ES-I3 (cell line): ENCODE measurements at regions not wholly inside any gene's neighbourhood (a gene's known extent, or its start where the extent isn't known, plus 50 kb on each side); places are given as distances from the start of the nearest gene placed in this dataset.

Source experiments
- H3K36me3 ChIP-seq: 2 replicates; pipeline ENCODE4 v1.6.1; 2013; ENCODE audit warnings: mild to moderate bottlenecking, low read length, control low read depth, moderate library complexity; ENCODE audit not compliant: insufficient read depth
- H3K4me1 ChIP-seq: 2 replicates; pipeline ENCODE4 v1.6.1; 2013; ENCODE audit warnings: mild to moderate bottlenecking, control low read depth, low read length; ENCODE audit not compliant: insufficient read depth
- H3K9ac ChIP-seq: 2 replicates; pipeline ENCODE4 v1.6.1; 2013; ENCODE audit warnings: low read depth, mild to moderate bottlenecking, low read length, moderate library complexity
- H3K9me3 ChIP-seq: 2 replicates; pipeline ENCODE4 v1.6.1; 2013; ENCODE audit warnings: mild to moderate bottlenecking, low read length, moderate library complexity; ENCODE audit not compliant: control insufficient read depth, insufficient read depth

DNA sequence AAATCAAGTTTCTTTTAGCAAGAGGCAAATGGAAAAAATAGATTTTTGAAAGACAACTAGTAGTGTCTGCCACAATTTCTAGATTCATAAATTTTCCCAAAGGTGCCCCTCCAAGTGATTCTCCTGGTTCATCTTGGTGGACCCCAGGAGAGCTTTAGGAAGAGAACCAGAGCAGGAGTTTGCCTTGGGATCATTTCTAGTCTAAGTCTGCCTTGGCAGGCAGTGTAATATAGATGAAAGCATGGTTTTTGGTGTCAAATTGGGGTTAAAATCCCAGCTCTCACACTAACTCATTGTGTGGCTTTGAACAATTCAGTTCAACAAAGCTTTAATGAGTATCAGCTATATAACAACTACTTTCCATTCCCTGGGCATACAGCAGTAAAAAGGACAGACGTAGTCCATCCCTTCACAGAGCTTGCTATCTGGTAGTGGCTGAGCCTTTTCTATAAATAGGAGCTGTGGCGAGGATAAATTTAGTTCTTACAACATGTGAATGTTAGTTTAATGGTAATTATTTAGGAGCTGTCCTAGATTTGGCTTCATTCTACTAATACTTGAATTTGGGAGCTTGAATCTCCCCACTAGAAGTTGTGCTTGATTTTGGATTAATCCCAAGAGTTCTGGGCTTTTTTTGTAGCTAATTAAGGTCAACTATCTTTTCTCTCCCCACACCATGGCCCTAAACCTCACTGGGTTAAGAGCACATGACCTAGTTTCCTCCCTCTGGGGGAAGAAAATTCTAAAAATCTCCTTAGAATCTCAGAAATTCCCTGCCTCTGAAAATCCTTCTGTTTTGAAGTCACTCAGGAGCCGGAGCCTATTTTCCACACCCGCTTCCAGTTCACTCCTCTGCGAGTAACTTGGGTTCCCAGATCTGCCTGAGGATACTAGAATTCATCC lies 197.8 kb downstream of the PCSK1 start:
- Histone ChIP-seq H3K9ac (no peak overlapping the region), H3K9me3 (no peaks in the 10 kb centered on the region), H3K4me1 (no peaks in the 10 kb centered on the region), H3K36me3 (no peaks in the 10 kb centered on the region)

DNA sequence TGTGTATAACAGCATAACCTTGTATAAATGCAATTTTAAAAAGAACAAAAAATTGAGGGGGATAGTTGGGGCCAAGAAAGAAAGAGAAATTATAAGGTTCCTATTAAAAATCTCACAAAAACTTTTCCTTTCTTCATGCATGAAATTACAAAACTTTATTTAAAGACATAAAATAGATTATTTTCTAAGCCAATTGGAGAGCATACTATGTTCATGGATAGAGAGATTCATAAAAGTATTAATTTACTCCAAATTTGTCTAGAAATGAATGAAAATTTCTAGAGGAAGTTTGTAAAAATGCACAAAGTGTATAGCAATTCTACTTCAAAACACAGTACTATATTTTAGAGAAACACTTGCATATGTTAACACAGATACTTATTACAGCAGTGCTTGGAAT lies 200.4 kb downstream of the PCSK1 start:
- H3K9me3 ChIP-seq, result no peaks in the 10 kb centered on the region
- no peaks in the 10 kb centered on the region for H3K4me1 ChIP-seq
- H3K9ac ChIP-seq, result no peak overlapping the region
- H3K36me3 ChIP-seq, result no peaks in the 10 kb centered on the region

DNA sequence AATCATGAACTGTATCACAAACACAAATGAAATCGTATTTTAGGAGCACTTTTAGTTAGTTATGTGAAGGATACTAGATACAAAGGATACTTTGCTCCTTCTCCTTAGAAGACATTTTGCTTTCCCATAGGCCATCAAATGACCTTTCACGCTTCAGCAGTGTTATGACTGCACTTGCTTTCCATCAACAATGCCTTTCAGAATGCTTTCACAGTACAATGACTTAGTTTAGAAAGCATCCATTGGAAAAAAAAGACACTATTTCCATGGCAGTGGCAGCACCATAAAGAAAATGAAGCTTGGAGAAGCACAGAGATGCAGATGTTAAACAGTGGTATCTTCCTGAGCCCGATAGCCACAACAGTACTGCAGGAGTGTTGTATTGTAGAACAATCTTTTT lies 203.9 kb downstream of the PCSK1 start:
- H3K9ac ChIP-seq, result no peak overlapping the region
- no peaks in the 10 kb centered on the region for H3K36me3 ChIP-seq
- no peaks in the 10 kb centered on the region for H3K9me3 ChIP-seq
- no peaks in the 10 kb centered on the region for H3K4me1 ChIP-seq

DNA sequence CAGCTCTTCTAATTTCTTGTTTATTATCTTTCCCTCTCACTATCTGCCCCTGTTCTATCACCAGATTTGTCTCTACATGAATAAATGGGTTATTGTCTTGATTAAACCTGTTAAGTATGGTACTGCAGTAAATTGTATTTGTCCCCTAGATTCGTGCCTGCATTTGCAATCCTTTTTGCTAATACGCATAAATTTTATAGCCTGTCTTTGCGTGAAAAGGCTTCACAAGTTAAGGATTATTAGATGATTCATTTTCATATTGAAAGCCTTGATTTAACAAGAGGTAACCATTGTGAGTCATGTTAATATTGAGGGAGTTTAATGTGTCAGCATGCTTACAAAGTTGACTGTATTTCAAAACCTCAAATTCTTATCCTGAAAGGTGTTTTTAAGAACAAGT lies 204.6 kb downstream of the PCSK1 start:
- Histone ChIP-seq H3K9ac (no peak overlapping the region), H3K36me3 (no peaks in the 10 kb centered on the region), H3K4me1 (no peaks in the 10 kb centered on the region), H3K9me3 (no peaks in the 10 kb centered on the region)

DNA sequence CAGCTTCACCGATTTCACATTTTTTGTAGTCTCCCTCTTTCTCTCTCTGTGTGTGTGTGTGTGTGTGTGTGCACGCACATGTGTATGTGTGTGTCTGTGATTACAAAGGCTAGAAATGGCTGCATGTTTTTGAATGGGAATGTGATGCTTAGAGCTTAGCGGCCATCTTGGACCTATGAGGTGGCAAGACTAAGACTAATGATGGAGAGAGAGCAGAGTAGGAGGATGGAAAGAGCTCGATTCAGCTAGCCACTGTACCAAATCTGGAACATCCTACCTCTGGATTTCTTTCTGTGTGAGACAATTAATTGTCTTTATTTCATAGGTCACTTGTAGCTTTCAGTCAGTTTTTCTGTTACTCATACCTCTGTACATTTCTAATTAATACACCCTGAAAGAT lies 205.1 kb downstream of the PCSK1 start:
- Histone ChIP-seq H3K36me3 (no peaks in the 10 kb centered on the region), H3K4me1 (no peaks in the 10 kb centered on the region), H3K9me3 (no peaks in the 10 kb centered on the region), H3K9ac (no peak overlapping the region)

DNA sequence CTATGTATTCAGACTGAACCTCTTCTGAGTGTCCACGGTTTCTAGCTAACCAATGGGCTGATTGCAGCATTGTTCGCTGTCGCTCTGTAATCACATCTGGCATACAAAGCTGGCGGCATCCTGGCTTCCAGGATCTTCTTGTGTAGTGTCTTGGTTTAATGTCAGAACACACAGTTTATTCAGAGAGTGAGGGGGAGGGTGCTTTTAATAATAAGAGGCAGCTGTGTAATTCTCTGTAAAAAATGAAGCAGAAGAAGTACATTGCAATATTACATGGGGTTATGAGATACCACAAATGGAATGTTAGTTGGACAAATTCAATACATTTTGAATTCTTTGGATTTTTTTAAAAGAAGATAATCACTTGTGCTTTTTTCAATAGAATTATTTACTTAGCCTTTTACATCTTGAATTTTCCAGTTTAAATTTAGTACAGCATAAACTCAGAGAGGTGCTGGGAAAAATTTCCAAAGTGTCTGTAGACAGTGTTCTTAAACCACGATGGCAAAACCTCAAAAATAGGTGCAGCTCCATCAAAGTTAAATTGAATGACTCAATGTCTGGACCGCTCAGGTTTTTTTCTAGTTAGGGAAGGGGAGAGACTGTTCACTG lies 206.0 kb downstream of the PCSK1 start:
- Histone ChIP-seq H3K9ac (no peak overlapping the region), H3K36me3 (no peaks in the 10 kb centered on the region), H3K4me1 (no peaks in the 10 kb centered on the region)

DNA sequence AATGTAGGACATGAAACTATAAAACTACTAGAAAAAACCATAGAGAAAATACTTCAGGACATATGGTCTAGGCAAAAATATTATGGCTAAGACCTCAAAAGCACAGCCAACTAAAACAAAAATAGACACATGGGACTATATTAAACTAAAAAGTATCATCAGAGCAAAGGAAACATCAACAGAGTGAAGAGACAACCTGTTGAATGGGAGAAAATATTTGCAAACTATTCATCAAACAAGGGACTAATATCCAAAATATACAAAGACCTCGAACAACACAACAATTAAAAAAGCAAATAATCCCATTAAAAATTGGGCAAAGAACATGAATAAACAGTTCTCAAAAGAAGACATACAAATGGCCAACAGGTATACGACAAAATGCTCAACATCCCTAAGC lies 210.9 kb downstream of the PCSK1 start:
- H3K4me1 ChIP-seq, result no peaks in the 10 kb centered on the region
- no peaks in the 10 kb centered on the region for H3K9me3 ChIP-seq
- H3K9ac ChIP-seq, result no peak overlapping the region
- H3K36me3 ChIP-seq, result no peaks in the 10 kb centered on the region

More for the DNA sequence above, 206.0 kb downstream of the PCSK1 start:
- H3K9me3 ChIP-seq, result no peaks in the 10 kb centered on the region

DNA sequence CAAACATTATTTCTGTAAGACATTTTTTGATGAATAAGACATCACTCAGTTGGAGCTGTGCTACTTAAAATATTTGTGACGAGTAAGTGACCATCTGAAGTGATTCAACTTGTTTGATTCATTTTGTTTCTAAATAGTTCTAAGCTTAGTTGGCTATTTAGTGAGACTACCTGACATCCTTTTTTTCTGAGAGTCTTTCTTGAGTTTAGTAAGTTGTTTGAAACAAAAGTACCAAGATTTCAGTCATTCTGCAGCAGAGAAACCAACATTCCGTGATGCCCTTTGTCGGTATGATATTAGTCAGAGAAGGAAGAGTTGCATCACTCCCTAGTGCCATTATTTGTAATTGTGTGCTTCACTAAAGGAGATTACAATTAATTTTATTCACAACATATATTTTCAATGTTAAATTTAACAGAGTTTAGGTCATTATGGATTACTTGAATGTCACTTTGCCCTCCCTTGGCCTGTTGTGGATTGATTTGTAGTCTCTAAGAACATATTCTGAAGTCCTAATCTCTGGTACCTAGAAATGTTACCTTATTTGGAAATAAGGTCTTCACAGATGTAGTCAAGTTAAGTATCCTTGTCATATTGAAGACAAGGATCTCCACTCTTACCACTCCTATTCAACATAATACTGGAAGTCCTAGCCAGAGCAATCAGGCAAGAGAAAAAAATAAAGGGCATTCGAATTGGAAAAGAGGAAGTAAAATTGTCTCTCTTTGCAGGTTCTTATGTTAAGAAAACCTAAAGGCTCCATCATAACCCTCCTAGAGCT lies 212.2 kb downstream of the PCSK1 start:
- Histone ChIP-seq H3K36me3 (no peaks in the 10 kb centered on the region), H3K9ac (no peak overlapping the region), H3K9me3 (no peaks in the 10 kb centered on the region), H3K4me1 (no peaks in the 10 kb centered on the region)

DNA sequence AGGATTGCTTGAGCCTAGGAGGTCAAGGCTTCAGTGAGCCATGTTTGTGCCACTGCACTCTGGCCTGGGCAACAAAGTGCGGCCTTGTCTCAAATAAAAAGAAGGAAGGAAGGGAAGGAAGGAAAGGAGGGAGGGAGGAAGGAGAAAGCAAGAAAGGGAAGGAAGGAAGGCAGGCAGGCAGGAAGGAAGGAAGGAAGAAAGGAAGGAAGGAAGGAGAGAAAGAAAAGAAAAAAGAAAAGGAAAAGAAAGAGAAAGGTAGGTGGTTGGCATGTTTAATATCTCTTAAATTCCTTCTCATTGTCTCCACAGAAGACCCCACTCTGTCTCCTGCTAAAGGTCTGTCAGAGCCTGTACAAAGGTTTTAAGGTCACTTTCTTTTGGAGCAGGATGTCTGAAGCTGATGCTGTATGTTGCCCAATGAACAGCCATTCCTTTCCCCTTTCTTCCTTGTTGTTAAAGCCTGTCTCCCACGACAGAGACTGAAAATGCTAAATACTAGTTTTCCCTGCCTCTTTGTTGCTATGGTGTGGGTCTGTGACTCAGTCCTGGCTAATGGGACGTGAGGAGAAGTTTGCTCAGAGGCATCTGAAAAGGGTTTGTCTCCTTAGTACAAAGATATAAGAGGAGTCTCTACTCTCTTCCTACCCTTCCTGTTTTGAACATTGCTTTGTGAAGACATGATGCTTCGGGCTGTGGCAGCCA lies 213.3 kb downstream of the PCSK1 start:
- Histone ChIP-seq H3K36me3 (no peaks in the 10 kb centered on the region), H3K9me3 (no peaks in the 10 kb centered on the region), H3K9ac (no peak overlapping the region), H3K4me1 (no peaks in the 10 kb centered on the region)

DNA sequence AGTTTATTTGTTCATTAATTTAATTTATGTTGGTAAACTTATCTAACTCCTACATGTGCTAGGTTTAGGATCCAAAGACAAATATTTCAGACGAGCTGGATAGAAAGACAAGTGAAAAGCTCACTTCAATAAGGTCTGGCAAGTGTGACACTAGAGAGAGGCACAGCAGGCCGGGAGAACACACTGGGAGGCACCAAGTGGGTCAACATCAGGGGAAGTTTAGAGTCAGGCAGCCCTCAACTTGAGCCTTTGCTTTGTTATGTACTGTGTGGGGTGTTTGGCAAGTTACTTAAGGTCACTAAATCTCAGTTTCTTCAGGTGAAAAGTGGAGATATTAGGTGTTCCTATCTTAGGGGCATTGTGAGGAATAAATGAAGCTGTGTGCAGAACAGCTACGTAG lies 214.4 kb downstream of the PCSK1 start:
- Histone ChIP-seq H3K9me3 (no peaks in the 10 kb centered on the region), H3K9ac (no peak overlapping the region), H3K4me1 (no peaks in the 10 kb centered on the region), H3K36me3 (no peaks in the 10 kb centered on the region)

DNA sequence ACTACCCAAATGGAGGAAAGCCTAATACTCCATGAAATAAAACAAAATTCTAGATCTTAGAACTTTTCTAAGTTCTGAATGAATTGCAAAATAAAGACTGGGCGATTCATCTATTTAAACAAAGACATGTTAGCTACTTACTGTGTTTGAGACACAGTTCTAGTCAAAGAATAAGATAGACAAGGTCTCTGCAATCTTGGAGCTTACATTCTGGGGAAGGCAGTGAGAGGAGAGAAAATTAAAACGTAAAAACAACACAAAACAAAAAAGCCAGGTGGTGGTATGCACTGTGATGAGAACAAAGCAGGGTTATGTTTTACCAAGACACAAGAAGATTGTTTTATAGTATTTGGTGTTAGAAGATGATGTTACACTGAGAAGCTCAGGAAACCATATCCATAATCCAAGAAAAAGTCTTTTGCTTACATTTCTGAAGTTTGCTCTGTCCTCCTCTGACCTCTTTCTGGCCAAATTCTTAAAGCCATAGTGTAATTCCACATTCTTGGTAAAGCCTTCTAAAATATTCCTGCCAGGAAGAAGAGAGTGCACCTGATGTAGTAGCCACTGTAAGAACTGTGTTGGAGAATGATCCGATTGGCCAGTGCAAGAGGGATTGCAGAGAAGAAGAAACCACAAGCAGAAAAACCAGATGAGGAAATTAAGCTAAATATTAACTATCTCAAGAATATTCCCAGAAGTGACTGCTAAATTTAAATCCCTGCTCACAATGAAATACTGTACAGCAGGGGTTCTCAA lies 218.4 kb downstream of the PCSK1 start:
- Histone ChIP-seq H3K36me3 (no peaks in the 10 kb centered on the region), H3K9ac (no peak overlapping the region), H3K4me1 (no peaks in the 10 kb centered on the region), H3K9me3 (no peaks in the 10 kb centered on the region)

DNA sequence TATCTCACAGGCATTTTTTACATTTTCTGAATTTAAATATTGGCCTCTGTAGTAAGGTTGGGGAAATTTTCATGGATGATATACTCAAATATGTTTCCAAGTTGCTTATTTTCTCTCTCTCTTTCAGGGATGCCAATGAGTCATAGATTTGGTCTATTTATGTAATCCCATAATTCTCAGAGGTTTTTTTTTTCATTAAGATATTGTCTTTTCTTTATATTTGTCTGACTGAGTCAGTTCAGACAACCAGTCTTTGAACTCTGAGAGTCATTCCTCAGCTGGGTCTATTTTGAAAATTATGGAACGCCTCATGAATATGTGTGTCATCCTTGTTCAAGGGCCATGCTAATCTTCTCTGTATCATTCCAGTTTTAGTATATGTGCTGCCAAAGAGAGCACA lies 223.2 kb downstream of the PCSK1 start:
- Histone ChIP-seq H3K4me1 (no peaks in the 10 kb centered on the region), H3K36me3 (no peaks in the 10 kb centered on the region), H3K9me3 (0 out of 2 replicates have a peak, but pooled peaks cover 6% of the 10 kb centered on the region), H3K9ac (no peak overlapping the region)

DNA sequence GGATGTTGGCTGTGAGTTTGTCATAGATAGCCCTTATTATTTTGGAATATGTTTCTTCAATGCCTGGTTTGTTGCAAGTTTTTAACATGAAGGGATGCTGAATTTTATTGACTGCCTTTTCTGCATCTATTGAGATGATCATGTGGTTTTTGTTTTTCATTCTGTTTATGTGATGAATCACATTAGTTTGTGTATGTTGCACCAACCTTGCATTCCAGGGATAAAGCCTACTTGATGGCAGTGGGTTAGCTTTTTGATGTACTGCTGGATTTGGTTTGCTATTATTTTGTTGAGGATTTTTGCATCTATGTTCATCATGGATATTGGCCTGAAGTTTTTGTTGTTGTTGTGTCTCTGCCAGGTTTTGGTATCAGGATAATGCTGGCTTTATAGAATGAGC lies 225.6 kb downstream of the PCSK1 start:
- Histone ChIP-seq H3K9me3 (0 out of 2 replicates have a peak, but pooled peaks cover 6% of the 10 kb centered on the region), H3K4me1 (no peaks in the 10 kb centered on the region), H3K9ac (no peak overlapping the region), H3K36me3 (no peaks in the 10 kb centered on the region)
